UCSD-AML1 (cell line): ENCODE measurements at regions not wholly inside any gene's neighbourhood (a gene's known extent, or its start where the extent isn't known, plus 50 kb on each side); places are given as distances from the start of the nearest gene placed in this dataset.
"Not testable (repeated sequence)": the region's sequence is repeated elsewhere in the genome, so short reads cannot be mapped to it uniquely, and the experiment has no call there.

ENCODE experiments used
- DNase-seq: peaks from one replicate; lab custom pipeline; 2025; ENCODE audit not compliant: unreplicated experiment; lab: John Stamatoyannopoulos, UW

- no peak for DNase-seq
Measured at GRCh38 chr11:38751421-38751820, 2153.4 kb upstream of the RAG2 start.

GRCh38 chr11:38746516-38746915 lies 2148.5 kb upstream of the RAG2 start:
- not testable (repeated sequence) for DNase-seq

- no peak for DNase-seq
Measured at GRCh38 chr11:38723361-38723760, 2125.3 kb upstream of the RAG2 start.

- DNase-seq = no peak
Measured at GRCh38 chr11:38721586-38722315, 2123.7 kb upstream of the RAG2 start.

GRCh38 chr11:38718659-38719058 lies 2120.6 kb upstream of the RAG2 start:
- no peak for DNase-seq

- no peak for DNase-seq
Measured at GRCh38 chr11:38718049-38718448, 2120.0 kb upstream of the RAG2 start.

GRCh38 chr11:38711110-38711509 lies 2113.1 kb upstream of the RAG2 start:
- DNase-seq = no peak

- DNase-seq = no peak
Measured at GRCh38 chr11:38710262-38710661, 2112.2 kb upstream of the RAG2 start.

GRCh38 chr11:38700111-38700510 lies 2102.1 kb upstream of the RAG2 start:
- DNase-seq = no peak

- DNase-seq = no peak
Measured at GRCh38 chr11:38693306-38693705, 2095.3 kb upstream of the RAG2 start.

GRCh38 chr11:38690211-38690610 lies 2092.2 kb upstream of the RAG2 start:
- DNase-seq = peak; percentile 6

- no peak for DNase-seq
Measured at GRCh38 chr11:38687008-38687407, 2089.0 kb upstream of the RAG2 start.

GRCh38 chr11:38683484-38683883 lies 2085.4 kb upstream of the RAG2 start:
- DNase-seq = no peak

GRCh38 chr11:38680746-38681145 lies 2082.7 kb upstream of the RAG2 start:
- DNase-seq = no peak

GRCh38 chr11:38680166-38680565 lies 2082.1 kb upstream of the RAG2 start:
- DNase-seq = no peak

GRCh38 chr11:38672445-38672844 lies 2074.4 kb upstream of the RAG2 start:
- DNase-seq = no peak

- DNase-seq = no peak
Measured at GRCh38 chr11:38667359-38667758, 2069.3 kb upstream of the RAG2 start.

GRCh38 chr11:38648604-38649003 lies 2050.6 kb upstream of the RAG2 start:
- DNase-seq = no peak

GRCh38 chr11:38646382-38646781 lies 2048.3 kb upstream of the RAG2 start:
- no peak for DNase-seq

- DNase-seq = no peak
Measured at GRCh38 chr11:38640854-38641253, 2042.8 kb upstream of the RAG2 start.

- no peak for DNase-seq
Measured at GRCh38 chr11:38612701-38613100, 2014.7 kb upstream of the RAG2 start.

- not testable (repeated sequence) for DNase-seq
Measured at GRCh38 chr11:38601371-38601770, 2003.3 kb upstream of the RAG2 start.

GRCh38 chr11:38598418-38598817 lies 2000.4 kb upstream of the RAG2 start:
- no peak for DNase-seq
